H1 (cell line): ENCODE measurements at regions not wholly inside any gene's neighbourhood (a gene's known extent, or its start where the extent isn't known, plus 50 kb on each side); places are given as distances from the start of the nearest gene placed in this dataset.

Source experiments
- CTCF ChIA-PET: fragments of 300-600 bp; sonication (Branson Sonifier 250); formaldehyde crosslinking; loops from one replicate; lab custom pipeline; 2021; ENCODE audit not compliant: partially characterized antibody; lab: Charles Lee
- POLR2A ChIA-PET: fragments of 300-600 bp; sonication (Branson Sonifier 250); formaldehyde crosslinking; loops from one replicate; lab custom pipeline; 2021; ENCODE audit warnings: inconsistent platforms; ENCODE audit not compliant: partially characterized antibody; lab: Charles Lee
- DNase-seq, 2 experiments: peaks; one replicate each; pipeline versions ENCODE4 v3.0.0 to v3.0.0-alpha.2; 2010 to 2022; ENCODE audit warnings: low spot score in 2 of 2, low read depth in 1 of 2, mixed read lengths in 1 of 2
- FAIRE-seq: peaks from 2 replicates; lab custom pipeline; 2011; peaks lifted over from hg19 to GRCh38; lab: Jason Lieb, UNC
- H2AFZ ChIP-seq: 2 replicates; pipeline ENCODE4 v1.8.1; 2012; ENCODE audit warnings: low read length, inconsistent platforms
- H2AK5ac ChIP-seq: 2 replicates; pipeline ENCODE4 v1.6.1; 2013; ENCODE audit warnings: low read depth, low read length
- H2BK120ac ChIP-seq: replicated peaks from 2 replicates; pipeline ENCODE3; 2013; ENCODE audit warnings: low read depth, low read length, inconsistent platforms
- H2BK12ac ChIP-seq: 2 replicates; pipeline ENCODE4 v1.6.1; 2013; ENCODE audit warnings: low read depth, low read length
- H2BK15ac ChIP-seq: 2 replicates; pipeline ENCODE4 v1.6.1; 2013; ENCODE audit warnings: low read length
- H2BK20ac ChIP-seq: 2 replicates; pipeline ENCODE4 v1.6.1; 2013; ENCODE audit warnings: low read length
- H2BK5ac ChIP-seq: 2 replicates; pipeline ENCODE4 v1.6.1; 2013; ENCODE audit warnings: low read depth, low read length
- H3K14ac ChIP-seq: 2 replicates; pipeline ENCODE4 v1.6.1; 2013; ENCODE audit warnings: inconsistent platforms; ENCODE audit not compliant: insufficient read length
- H3K18ac ChIP-seq: 2 replicates; pipeline ENCODE4 v1.6.1; 2013; ENCODE audit warnings: low read length; ENCODE audit errors: extremely low read depth
- H3K23ac ChIP-seq: 2 replicates; pipeline ENCODE4 v1.6.1; 2013; ENCODE audit warnings: inconsistent platforms; ENCODE audit not compliant: insufficient read length
- H3K23me2 ChIP-seq: 2 replicates; pipeline ENCODE4 v1.6.1; 2013; ENCODE audit warnings: low read depth, low read length
- H3K27ac ChIP-seq: 2 replicates; pipeline ENCODE4 v1.6.1; 2011; ENCODE audit warnings: low read depth, low read length, inconsistent platforms
- H3K27me3 ChIP-seq, 4 experiments: replicated peaks in 1 of 4; 1 replicate in 1 of 4; 2 replicates in 3 of 4; pipeline versions ENCODE4 v1.6.1 to v1.8.1; 2011 to 2013; ENCODE audit warnings: low read length in 3 of 4, mild to moderate bottlenecking in 3 of 4, inconsistent platforms in 2 of 4, mixed read lengths in 2 of 4, moderate library complexity in 1 of 4; ENCODE audit not compliant: control insufficient read depth in 3 of 4, insufficient read depth in 3 of 4; ENCODE audit errors: extremely low read depth in 1 of 4
- H3K36me3 ChIP-seq, 4 experiments: 2 replicates each; pipeline versions ENCODE4 v1.6.1 to v1.8.1; 2011 to 2013; ENCODE audit warnings: mild to moderate bottlenecking in 4 of 4, low read length in 3 of 4, moderate library complexity in 2 of 4, control low read depth in 1 of 4, inconsistent platforms in 1 of 4; ENCODE audit not compliant: insufficient read depth in 4 of 4, control insufficient read depth in 2 of 4
- H3K4ac ChIP-seq: replicated peaks from 2 replicates; pipeline ENCODE3; 2013; ENCODE audit warnings: low read length, low read depth, mixed read lengths, inconsistent platforms; ENCODE audit not compliant: insufficient read length
- H3K4me1 ChIP-seq, 4 experiments: replicated peaks in 1 of 4; 1 replicate in 1 of 4; 2 replicates in 3 of 4; pipeline versions ENCODE4 v1.6.1 to v1.8.1; 2011 to 2013; ENCODE audit warnings: low read length in 3 of 4, inconsistent platforms in 2 of 4, mixed read lengths in 1 of 4; ENCODE audit not compliant: insufficient read depth in 4 of 4, control insufficient read depth in 3 of 4
- H3K4me2 ChIP-seq, 2 experiments: 2 replicates each; pipeline versions ENCODE4 v1.6.1 to v1.8.1; 2011 to 2013; ENCODE audit warnings: low read depth in 2 of 2, low read length in 2 of 2, control low read depth in 1 of 2, inconsistent platforms in 1 of 2, mild to moderate bottlenecking in 1 of 2; ENCODE audit not compliant: insufficient read depth in 1 of 2
- H3K4me3 ChIP-seq, 4 experiments: fragments of 200-600, 300-600 bp in 1 of 4; sonication (generic), shearing (Covaris generic), sonication (Bioruptor Twin) in 1 of 4; 2 replicates each; pipeline versions ENCODE4 v1.5.1 to v1.8.1; 2011 to 2016; ENCODE audit warnings: low read length in 4 of 4, low read depth in 3 of 4, control low read depth in 2 of 4, inconsistent platforms in 2 of 4, mild to moderate bottlenecking in 2 of 4, mixed read lengths in 1 of 4, moderate library complexity in 1 of 4; ENCODE audit not compliant: insufficient read depth in 2 of 4; ENCODE audit errors: extremely low read depth in 1 of 4
- H3K56ac ChIP-seq: replicated peaks from 2 replicates; pipeline ENCODE3; 2013; ENCODE audit warnings: low read depth, mild to moderate bottlenecking, mixed read lengths, low read length, inconsistent platforms; ENCODE audit not compliant: insufficient read length
- H3K79me1 ChIP-seq: 2 replicates; pipeline ENCODE4 v1.6.1; 2013; ENCODE audit warnings: low read depth, low read length, control low read depth
- H3K79me2 ChIP-seq, 2 experiments: 2 replicates each; pipeline versions ENCODE4 v1.6.1 to v1.8.1; 2012 to 2013; ENCODE audit warnings: low read length in 2 of 2, mild to moderate bottlenecking in 2 of 2, inconsistent platforms in 1 of 2; ENCODE audit not compliant: insufficient read depth in 2 of 2, control insufficient read depth in 1 of 2
- H3K9ac ChIP-seq, 4 experiments: replicated peaks in 1 of 4; 1 replicate in 1 of 4; 2 replicates in 3 of 4; pipeline versions ENCODE4 v1.6.1 to v1.8.1; 2011 to 2013; ENCODE audit warnings: low read depth in 3 of 4, low read length in 3 of 4, control low read depth in 2 of 4, mild to moderate bottlenecking in 2 of 4, moderate library complexity in 2 of 4, inconsistent platforms in 1 of 4; ENCODE audit errors: extremely low read depth in 1 of 4
- H3K9me3 ChIP-seq, 2 experiments: 2 replicates each; pipeline versions ENCODE4 v1.6.1 to v1.8.1; 2012 to 2013; ENCODE audit warnings: mild to moderate bottlenecking in 2 of 2, moderate library complexity in 2 of 2, control low read depth in 1 of 2, inconsistent platforms in 1 of 2, low read depth in 1 of 2, low read length in 1 of 2, mixed read lengths in 1 of 2; ENCODE audit not compliant: insufficient read depth in 2 of 2
- H4K20me1 ChIP-seq, 2 experiments: replicated peaks in 1 of 2; 2 replicates each; pipeline versions ENCODE3 to v1.8.1; 2011 to 2013; ENCODE audit warnings: inconsistent platforms in 2 of 2, low read length in 2 of 2, mild to moderate bottlenecking in 1 of 2; ENCODE audit not compliant: insufficient read depth in 2 of 2, control insufficient read depth in 1 of 2
- H4K5ac ChIP-seq: 2 replicates; pipeline ENCODE4 v1.6.1; 2013; ENCODE audit warnings: low read length, low read depth, mixed read lengths, inconsistent platforms; ENCODE audit not compliant: insufficient read length
- H4K8ac ChIP-seq: 2 replicates; pipeline ENCODE4 v1.8.0; 2013; ENCODE audit warnings: mild to moderate bottlenecking, moderate library complexity, low read length, inconsistent platforms; ENCODE audit not compliant: insufficient read depth; ENCODE audit errors: extremely low read depth
- H4K91ac ChIP-seq: replicated peaks from 2 replicates; pipeline ENCODE3; 2013; ENCODE audit warnings: low read length, mixed read lengths, inconsistent platforms; ENCODE audit not compliant: insufficient read length
- ATF3 ChIP-seq: IDR thresholded peaks from 2 replicates; pipeline ENCODE4 v1.6.1; 2011; ENCODE audit warnings: low read depth, mild to moderate bottlenecking, low read length; ENCODE audit not compliant: insufficient read depth
- BRCA1 ChIP-seq: IDR thresholded peaks from 2 replicates; pipeline ENCODE4 v1.6.1; 2012; ENCODE audit warnings: low read depth, low read length, improper control_type of control experiment
- CEBPB ChIP-seq: IDR thresholded peaks from 2 replicates; pipeline ENCODE4 v1.6.1; 2012; ENCODE audit warnings: low read depth, low read length
- CHD2 ChIP-seq: IDR thresholded peaks from 2 replicates; pipeline ENCODE4 v1.6.1; 2012; ENCODE audit warnings: low read length, improper control_type of control experiment
- EGR1 ChIP-seq: IDR thresholded peaks from 2 replicates; pipeline ENCODE4 v1.6.1; 2011; ENCODE audit warnings: low read depth, low read length, borderline replicate concordance
- EP300 ChIP-seq, 2 experiments: IDR thresholded peaks; 1 replicate in 1 of 2; 2 replicates in 1 of 2; pipeline ENCODE4 v1.6.1; 2011 to 2012; ENCODE audit warnings: low read depth in 2 of 2, low read length in 2 of 2, mild to moderate bottlenecking in 2 of 2, borderline replicate concordance in 1 of 2, inconsistent platforms in 1 of 2, moderate library complexity in 1 of 2
- HDAC6 ChIP-seq: IDR thresholded peaks from one replicate; pipeline ENCODE4 v1.7.1; 2012; ENCODE audit warnings: low read depth, mild to moderate bottlenecking, inconsistent platforms, low read length, moderate library complexity
- SIN3A ChIP-seq, 2 experiments: IDR thresholded peaks in 1 of 2; conservative IDR thresholded peaks in 1 of 2; 2 replicates each; pipeline ENCODE4 v1.6.1; 2011 to 2012; ENCODE audit warnings: low read length in 2 of 2, improper control_type of control experiment in 1 of 2, low read depth in 1 of 2, mild to moderate bottlenecking in 1 of 2
- SP2 ChIP-seq: IDR thresholded peaks from 2 replicates; pipeline ENCODE4 v1.6.1; 2012; ENCODE audit warnings: mild to moderate bottlenecking, low read length, inconsistent platforms
- SP4 ChIP-seq: IDR thresholded peaks from 2 replicates; pipeline ENCODE4 v1.6.1; 2012; ENCODE audit warnings: low read length, inconsistent platforms
- SUZ12 ChIP-seq: fragments of 200-600 bp; sonication (generic); IDR thresholded peaks from 2 replicates; pipeline ENCODE4 v1.6.1; 2012; ENCODE audit warnings: mild to moderate bottlenecking, inconsistent platforms, low read length, moderate library complexity, mixed read lengths
- TAF7 ChIP-seq: optimal IDR thresholded peaks from 2 replicates; pipeline ENCODE3; 2011; ENCODE audit warnings: low read depth, mild to moderate bottlenecking, inconsistent platforms, low read length, moderate library complexity, borderline replicate concordance
- TCF12 ChIP-seq: IDR thresholded peaks from 2 replicates; pipeline ENCODE4 v1.6.1; 2011; ENCODE audit warnings: low read depth, mild to moderate bottlenecking, low read length
- WGBS, 2 experiments: shearing (Covaris generic) in 1 of 2; methylation state at CpG; one replicate each; pipeline versions ENCODE4 v1.1.6 to v1.1.7; 2013 to 2015; ENCODE audit warnings: low lambda C conversion rate in 2 of 2, mixed read lengths in 2 of 2, inconsistent platforms in 1 of 2, low coverage in 1 of 2, missing lambda C conversion rate in 1 of 2; ENCODE audit not compliant: insufficient replicate concordance in 2 of 2, insufficient coverage in 1 of 2, insufficient read length in 1 of 2; ENCODE audit errors: extremely low coverage in 1 of 2, missing lambda C conversion rate in 1 of 2; 5-methylcytosine and 5-hydroxymethylcytosine counted together
- TF ChIP-seq, protein P1 (sequence below): IDR thresholded peaks from 2 replicates; pipeline ENCODE4 v1.6.1; 2012; ENCODE audit warnings: inconsistent platforms

- Histone ChIP-seq H4K91ac (no peak overlapping the region), H3K23me2 (no peaks in the 10 kb centered on the region), H2BK120ac (no peak overlapping the region), H3K4me3 (no peak overlapping the region), H3K27me3 (no peaks in the 10 kb centered on the region; a peak in 1 of 7 replicates), H2BK12ac (no peak overlapping the region), H3K56ac (no peak overlapping the region), H3K18ac (no peak overlapping the region), H3K23ac (no peak overlapping the region), H3K9ac (no peak overlapping the region), H3K14ac (no peak overlapping the region), H3K79me1 (no peaks in the 10 kb centered on the region), H2BK15ac (no peak overlapping the region), H4K20me1 (no peaks in the 10 kb centered on the region), H2BK20ac (no peak overlapping the region), H4K5ac (no peak overlapping the region), H3K9me3 (no peaks in the 10 kb centered on the region), H2AFZ (no peak overlapping the region), H3K36me3 (no peaks in the 10 kb centered on the region; a peak in 1 of 8 replicates), H2AK5ac (no peak overlapping the region), H4K8ac (no peak overlapping the region), H2BK5ac (no peak overlapping the region), H3K4ac (no peak overlapping the region), H3K4me2 (no peak overlapping the region), H3K27ac (no peak overlapping the region), H3K79me2 (no peaks in the 10 kb centered on the region), H3K4me1 (no peaks in the 10 kb centered on the region)
- whole genome bisulfite sequencing, 2 experiments, result 96% methylated on average over 7 of the region's 7 CpGs; no CpG with 5 or more reads in 1 of the 2 experiments
- FAIRE-seq, result no peak
- POLR2A ChIA-PET, result no interaction called here
- no peak for DNase-seq
- TF ChIP-seq EP300 (IDR thresholded peaks at IDR 0.05; ENCODE audit: borderline replicate concordance in 1 of 2, low read depth in 2 of 2, low read length in 2 of 2), result no peak
- no peak for TF ChIP-seq CEBPB
- no peak for TF ChIP-seq ATF3
- TF ChIP-seq SP4, result no peak
- TF ChIP-seq BRCA1, result no peak
- no peak for TF ChIP-seq SUZ12
- no peak for TF ChIP-seq SIN3A (conservative IDR thresholded peaks at IDR 0.05 in 1 of 2, IDR thresholded peaks at IDR 0.05 in 1 of 2; ENCODE audit: low read depth in 1 of 2, low read length in 2 of 2)
- TF ChIP-seq, protein P1, sequence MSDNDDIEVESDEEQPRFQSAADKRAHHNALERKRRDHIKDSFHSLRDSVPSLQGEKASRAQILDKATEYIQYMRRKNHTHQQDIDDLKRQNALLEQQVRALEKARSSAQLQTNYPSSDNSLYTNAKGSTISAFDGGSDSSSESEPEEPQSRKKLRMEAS, result no peak
- TF ChIP-seq TAF7, result no peak
- no peak for TF ChIP-seq SP2
- TF ChIP-seq CHD2, result no peak
- TF ChIP-seq HDAC6, result no peak
- no peak for TF ChIP-seq TCF12
- TF ChIP-seq EGR1, result no peak
- CTCF ChIA-PET, result no interaction called here
Observed at GRCh38 chr16:79842197-79842596, 241.7 kb upstream of the MAF start.
